OCI-LY3 (cell line): ENCODE measurements at regions not wholly inside any gene's neighbourhood (a gene's known extent, or its start where the extent isn't known, plus 50 kb on each side); places are given as distances from the start of the nearest gene placed in this dataset.

Experiments
- H2AFZ ChIP-seq: fragments of 200-600, 300-600 bp; shearing (Covaris generic); 2 replicates; pipeline ENCODE4 v1.6.0; 2014; ENCODE audit warnings: antibody characterized with exemption, low read depth, low read length
- H3K27ac ChIP-seq: fragments of 200-600, 300-600 bp; sonication (generic); 2 replicates; pipeline ENCODE4 v1.5.1; 2014; ENCODE audit warnings: mild to moderate bottlenecking, low read length, moderate library complexity, mixed read lengths
- H3K27me3 ChIP-seq: fragments of 200-600, 300-600 bp; sonication (generic); 2 replicates; pipeline ENCODE4 v1.6.1; 2014; ENCODE audit warnings: low read depth, low read length, mixed read lengths
- H3K36me3 ChIP-seq: fragments of 200-600, 300-600 bp; sonication (generic); replicated peaks from 2 replicates; pipeline ENCODE3; 2014; ENCODE audit warnings: low read depth, low read length, mixed read lengths
- H3K4me1 ChIP-seq: fragments of 300-600, 200-600 bp; sonication (generic); 2 replicates; pipeline ENCODE4 v1.6.1; 2014; ENCODE audit warnings: low read length, mixed read lengths
- H3K4me2 ChIP-seq: fragments of 200-600, 300-600 bp; sonication (generic); 2 replicates; pipeline ENCODE4 v1.6.1; 2014; ENCODE audit warnings: low read length, mixed read lengths
- H3K4me3 ChIP-seq: fragments of 300-600, 200-600 bp; sonication (generic); 2 replicates; pipeline ENCODE4 v1.5.1; 2014; ENCODE audit warnings: antibody characterized with exemption, mild to moderate bottlenecking, low read length, moderate library complexity
- H3K79me2 ChIP-seq: fragments of 300-600, 200-600 bp; shearing (Covaris generic); 2 replicates; pipeline ENCODE4 v1.6.1; 2014; ENCODE audit warnings: mild to moderate bottlenecking, low read length, mixed read lengths
- H3K9ac ChIP-seq: fragments of 300-600, 200-600 bp; shearing (Covaris generic); 2 replicates; pipeline ENCODE4 v1.6.0; 2014; ENCODE audit warnings: mild to moderate bottlenecking, low read length, moderate library complexity
- H3K9me3 ChIP-seq: fragments of 200-600, 300-600 bp; shearing (Covaris generic); 2 replicates; pipeline ENCODE4 v1.6.1; 2014; ENCODE audit warnings: low read length, mixed read lengths; ENCODE audit not compliant: insufficient read depth
- H4K20me1 ChIP-seq: fragments of 200-600, 300-600 bp; sonication (generic); 2 replicates; pipeline ENCODE4 v1.6.1; 2016; ENCODE audit warnings: low read length, mixed read lengths; ENCODE audit not compliant: insufficient read depth
- EZH2phosphoT487 ChIP-seq: fragments of 200-600 bp; shearing (Covaris generic); IDR thresholded peaks from 2 replicates; pipeline ENCODE4 v1.6.1; 2018; ENCODE audit warnings: antibody characterized with exemption, mixed run types, low read depth
- TF ChIP-seq, protein P1 (sequence below): fragments of 200-600, 300-600 bp; sonication (generic); IDR thresholded peaks from 2 replicates; pipeline ENCODE4 v1.5.1; 2014; ENCODE audit warnings: antibody characterized with exemption, low read length, low read depth

DNA sequence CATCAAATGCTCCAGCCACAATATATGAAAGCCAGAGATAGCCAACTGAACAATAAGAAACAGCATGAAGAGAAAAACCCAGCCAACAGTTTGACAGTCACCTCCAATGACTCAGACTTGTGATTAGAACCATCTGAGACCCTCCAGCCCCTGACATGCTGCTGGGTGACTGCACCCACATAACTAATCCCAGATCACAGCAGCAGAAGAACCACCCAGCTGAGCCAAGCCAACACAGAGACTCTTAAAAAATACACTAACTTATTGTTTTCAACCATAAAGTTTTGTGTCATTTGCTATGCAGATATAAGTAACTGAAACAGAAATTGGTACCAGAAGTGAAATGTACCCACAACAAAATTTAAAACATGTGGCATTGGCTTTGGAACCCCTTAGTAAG lies 314.3 kb upstream of the DYNLRB2 start:
- H2AFZ ChIP-seq: no peak overlapping the region
- H3K79me2 ChIP-seq: no peaks in the 10 kb centered on the region
- no peaks in the 10 kb centered on the region for H3K4me1 ChIP-seq
- H3K27me3 ChIP-seq: no peaks in the 10 kb centered on the region
- TF ChIP-seq, protein P1, sequence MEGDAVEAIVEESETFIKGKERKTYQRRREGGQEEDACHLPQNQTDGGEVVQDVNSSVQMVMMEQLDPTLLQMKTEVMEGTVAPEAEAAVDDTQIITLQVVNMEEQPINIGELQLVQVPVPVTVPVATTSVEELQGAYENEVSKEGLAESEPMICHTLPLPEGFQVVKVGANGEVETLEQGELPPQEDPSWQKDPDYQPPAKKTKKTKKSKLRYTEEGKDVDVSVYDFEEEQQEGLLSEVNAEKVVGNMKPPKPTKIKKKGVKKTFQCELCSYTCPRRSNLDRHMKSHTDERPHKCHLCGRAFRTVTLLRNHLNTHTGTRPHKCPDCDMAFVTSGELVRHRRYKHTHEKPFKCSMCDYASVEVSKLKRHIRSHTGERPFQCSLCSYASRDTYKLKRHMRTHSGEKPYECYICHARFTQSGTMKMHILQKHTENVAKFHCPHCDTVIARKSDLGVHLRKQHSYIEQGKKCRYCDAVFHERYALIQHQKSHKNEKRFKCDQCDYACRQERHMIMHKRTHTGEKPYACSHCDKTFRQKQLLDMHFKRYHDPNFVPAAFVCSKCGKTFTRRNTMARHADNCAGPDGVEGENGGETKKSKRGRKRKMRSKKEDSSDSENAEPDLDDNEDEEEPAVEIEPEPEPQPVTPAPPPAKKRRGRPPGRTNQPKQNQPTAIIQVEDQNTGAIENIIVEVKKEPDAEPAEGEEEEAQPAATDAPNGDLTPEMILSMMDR: no peak
- no peak for TF ChIP-seq EZH2phosphoT487
- H3K36me3 ChIP-seq: no peaks in the 10 kb centered on the region
- no peaks in the 10 kb centered on the region for H3K9me3 ChIP-seq
- no peak overlapping the region for H3K4me2 ChIP-seq
- no peak overlapping the region for H3K27ac ChIP-seq
- H3K4me3 ChIP-seq: no peak overlapping the region
- no peaks in the 10 kb centered on the region for H4K20me1 ChIP-seq
- H3K9ac ChIP-seq: no peak overlapping the region

DNA sequence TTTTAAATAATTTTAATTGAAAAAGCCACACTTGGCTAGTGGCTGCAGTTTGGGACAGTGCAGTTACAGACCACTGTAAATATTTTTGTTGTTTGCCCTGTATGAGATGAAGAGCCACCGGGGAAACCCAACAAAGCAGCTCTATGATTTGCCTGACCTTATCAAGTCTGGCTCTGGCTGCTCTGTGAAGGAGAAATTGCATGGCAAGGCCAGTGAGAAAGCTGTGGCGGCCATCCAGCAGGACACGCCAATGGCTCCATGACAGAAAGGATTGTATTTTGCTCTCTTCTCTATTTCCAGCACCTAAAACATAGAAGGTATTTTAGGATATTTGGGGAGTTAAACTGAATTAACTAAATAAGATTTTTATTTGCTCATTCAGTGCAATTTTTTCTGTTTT lies 330.0 kb upstream of the DYNLRB2 start:
- Histone ChIP-seq H3K27ac (no peak overlapping the region), H3K27me3 (peaks cover 3% of the 10 kb centered on the region; the same call in 1 of the 2 replicates), H3K4me1 (no peaks in the 10 kb centered on the region), H3K36me3 (no peaks in the 10 kb centered on the region), H3K9ac (no peak overlapping the region), H3K4me2 (no peak overlapping the region), H4K20me1 (no peaks in the 10 kb centered on the region), H2AFZ (no peak overlapping the region), H3K4me3 (no peak overlapping the region), H3K79me2 (no peaks in the 10 kb centered on the region), H3K9me3 (no peaks in the 10 kb centered on the region)
- TF ChIP-seq, protein P1: no peak
- no peak for TF ChIP-seq EZH2phosphoT487

DNA sequence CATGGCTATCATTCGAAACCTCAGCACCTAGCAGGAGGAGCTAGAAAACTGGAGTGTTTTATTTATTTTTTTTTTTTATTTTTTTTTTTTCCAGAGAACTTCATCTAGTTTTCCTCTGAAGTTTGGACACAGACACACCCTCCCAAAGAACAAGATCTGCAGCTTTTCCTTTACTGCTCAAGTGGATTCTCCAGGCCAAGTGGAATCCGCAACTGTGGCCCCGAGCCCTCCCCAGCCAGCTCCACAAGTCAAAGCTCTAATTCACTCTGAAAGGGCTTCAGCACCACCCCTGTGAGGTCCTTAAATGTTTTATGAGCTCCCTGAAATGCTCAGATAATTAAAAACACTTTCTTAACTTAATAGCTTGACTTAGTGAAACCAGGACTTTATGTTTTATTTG lies 332.1 kb upstream of the DYNLRB2 start:
- Histone ChIP-seq H3K4me3 (no peak overlapping the region), H4K20me1 (no peaks in the 10 kb centered on the region), H3K9ac (no peak overlapping the region), H3K27ac (no peak overlapping the region), H3K4me2 (no peak overlapping the region), H3K27me3 (no peaks in the 10 kb centered on the region; the same call in 1 of the 2 replicates), H3K79me2 (no peaks in the 10 kb centered on the region), H3K9me3 (no peaks in the 10 kb centered on the region), H3K36me3 (no peaks in the 10 kb centered on the region), H3K4me1 (no peaks in the 10 kb centered on the region), H2AFZ (no peak overlapping the region)
- TF ChIP-seq, protein P1: no peak
- no peak for TF ChIP-seq EZH2phosphoT487

DNA sequence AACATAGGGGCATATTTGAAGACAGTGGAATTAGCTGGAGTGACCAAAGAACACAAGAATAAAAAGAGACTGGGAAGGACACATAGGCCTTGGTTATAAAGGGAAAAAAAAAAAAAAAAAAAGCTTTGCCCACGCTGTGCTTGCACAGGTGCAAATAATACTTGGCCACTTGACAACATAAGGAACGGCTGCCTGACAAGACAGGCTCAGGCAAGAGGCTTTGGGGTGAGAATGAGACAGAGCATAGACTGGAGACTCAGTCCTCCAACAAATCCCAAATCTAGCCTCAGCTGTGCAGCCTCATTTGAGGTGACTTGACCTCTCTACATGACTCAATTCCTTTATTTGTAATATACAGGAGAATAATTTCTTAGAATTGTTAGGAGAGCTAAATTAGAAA lies 332.8 kb upstream of the DYNLRB2 start:
- Histone ChIP-seq H3K9me3 (no peaks in the 10 kb centered on the region), H4K20me1 (no peaks in the 10 kb centered on the region), H3K27me3 (no peaks in the 10 kb centered on the region; the same call in 1 of the 2 replicates), H3K4me2 (no peak overlapping the region), H3K9ac (no peak overlapping the region), H3K27ac (no peak overlapping the region), H3K79me2 (no peaks in the 10 kb centered on the region), H3K36me3 (no peaks in the 10 kb centered on the region), H3K4me3 (no peak overlapping the region), H3K4me1 (no peaks in the 10 kb centered on the region), H2AFZ (no peak overlapping the region)
- TF ChIP-seq EZH2phosphoT487: no peak
- TF ChIP-seq, protein P1: no peak
